Esophagus squamous epithelium (tissue), 5 donors: ENCODE measurements at regions not wholly inside any gene's neighbourhood (a gene's known extent, or its start where the extent isn't known, plus 50 kb on each side); places are given as distances from the start of the nearest gene placed in this dataset.

Experiments used
- DNase-seq: peaks from one replicate; lab custom pipeline; 2025; lab: John Stamatoyannopoulos, UW
- H3K27ac ChIP-seq, 4 donors: fragments of 200-600 bp; sonication (generic); one replicate each; pipeline ENCODE4 v1.5.1; 2016 to 2019; ENCODE audit warnings: mild to moderate bottlenecking in 1 of 4
- H3K27me3 ChIP-seq, 4 donors: fragments of 200-600 bp; sonication (generic); 1 replicate in 3 of 4; 2 replicates in 1 of 4; pipeline versions ENCODE4 v1.5.1 to v1.6.0; 2017 to 2021; ENCODE audit warnings: antibody characterized with exemption in 1 of 4
- H3K36me3 ChIP-seq, 3 donors: fragments of 200-600 bp; sonication (generic); one replicate each; pipeline ENCODE4 v1.5.1; 2016 to 2019
- H3K4me1 ChIP-seq, 3 donors: fragments of 200-600 bp; sonication (generic); one replicate each; pipeline ENCODE4 v1.5.1; 2017 to 2019
- H3K4me3 ChIP-seq, 4 donors: fragments of 200-600 bp; sonication (generic); 1 replicate in 3 of 4; 2 replicates in 1 of 4; pipeline ENCODE4 v1.5.1; 2016 to 2019; ENCODE audit warnings: mild to moderate bottlenecking in 2 of 4, moderate library complexity in 1 of 4
- H3K9me3 ChIP-seq, 3 donors: fragments of 200-600 bp; sonication (generic); one replicate each; pipeline ENCODE4 v1.5.1; 2016 to 2019
- POLR2A ChIP-seq, 4 donors: fragments of 450-650 bp; IDR thresholded peaks; one replicate each; pipeline ENCODE4 v1.6.1; 2017; ENCODE audit warnings: antibody characterized with exemption in 4 of 4, mild to moderate bottlenecking in 4 of 4, moderate library complexity in 3 of 4
- WGBS, 2 donors: methylation state at CpG; one replicate each; pipeline ENCODE4 v1.1.5; 2018; 5-methylcytosine and 5-hydroxymethylcytosine counted together
- intact Hi-C: fragments of 100-400 bp; cut with DNase I; formaldehyde crosslinking; loops from one replicate; pipeline ENCODE4 v1.15.0; 2022
- TF ChIP-seq, protein P1 (sequence below), 6 experiments: fragments of 450-650 bp in 4 of 6; fragments of 200-600 bp in 2 of 6; sonication (generic) in 2 of 6; IDR thresholded peaks; one replicate each; pipeline ENCODE4 v1.5.1; 2016 to 2019; ENCODE audit warnings: antibody characterized with exemption in 6 of 6, mild to moderate bottlenecking in 4 of 6, moderate library complexity in 4 of 6
- donor health status: DM: yes; HTN: yes; CAD: no.

DNA sequence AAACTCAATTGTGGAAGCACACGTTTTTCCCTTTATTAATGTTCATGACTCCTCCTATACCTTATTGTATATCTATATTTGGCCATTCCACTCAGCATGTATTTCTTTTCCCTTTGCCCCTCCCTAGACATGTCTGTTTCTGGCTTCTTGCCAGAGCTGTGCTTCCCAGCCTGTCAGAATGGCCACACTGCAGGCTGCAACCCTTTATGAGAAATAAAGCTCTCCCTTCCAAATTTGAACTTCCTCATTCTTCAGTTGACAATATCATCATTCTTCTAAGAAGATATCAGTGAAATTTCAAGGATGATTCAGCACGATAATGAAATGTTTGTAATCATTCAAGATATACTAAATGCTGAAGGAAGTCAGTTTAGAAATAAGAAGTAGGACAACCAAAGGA lies 107.6 kb upstream of the PRSS3 start:
- no peaks in the 10 kb centered on the region for H3K27me3 ChIP-seq
- TF ChIP-seq, protein P1, sequence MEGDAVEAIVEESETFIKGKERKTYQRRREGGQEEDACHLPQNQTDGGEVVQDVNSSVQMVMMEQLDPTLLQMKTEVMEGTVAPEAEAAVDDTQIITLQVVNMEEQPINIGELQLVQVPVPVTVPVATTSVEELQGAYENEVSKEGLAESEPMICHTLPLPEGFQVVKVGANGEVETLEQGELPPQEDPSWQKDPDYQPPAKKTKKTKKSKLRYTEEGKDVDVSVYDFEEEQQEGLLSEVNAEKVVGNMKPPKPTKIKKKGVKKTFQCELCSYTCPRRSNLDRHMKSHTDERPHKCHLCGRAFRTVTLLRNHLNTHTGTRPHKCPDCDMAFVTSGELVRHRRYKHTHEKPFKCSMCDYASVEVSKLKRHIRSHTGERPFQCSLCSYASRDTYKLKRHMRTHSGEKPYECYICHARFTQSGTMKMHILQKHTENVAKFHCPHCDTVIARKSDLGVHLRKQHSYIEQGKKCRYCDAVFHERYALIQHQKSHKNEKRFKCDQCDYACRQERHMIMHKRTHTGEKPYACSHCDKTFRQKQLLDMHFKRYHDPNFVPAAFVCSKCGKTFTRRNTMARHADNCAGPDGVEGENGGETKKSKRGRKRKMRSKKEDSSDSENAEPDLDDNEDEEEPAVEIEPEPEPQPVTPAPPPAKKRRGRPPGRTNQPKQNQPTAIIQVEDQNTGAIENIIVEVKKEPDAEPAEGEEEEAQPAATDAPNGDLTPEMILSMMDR (IDR thresholded peaks at IDR 0.05) = no peak
- no peak for TF ChIP-seq POLR2A (IDR thresholded peaks at IDR 0.05)
- WGBS, 2 donors = 9 to 11% methylated on average over 2 of the region's 2 CpGs
- H3K4me3 ChIP-seq = no peak overlapping the region
- no peaks in the 10 kb centered on the region for H3K4me1 ChIP-seq
- intact Hi-C loops = no loop called here
- DNase-seq = no peak
- no peaks in the 10 kb centered on the region for H3K9me3 ChIP-seq
- H3K36me3 ChIP-seq = no peaks in the 10 kb centered on the region
- no peak overlapping the region for H3K27ac ChIP-seq

DNA sequence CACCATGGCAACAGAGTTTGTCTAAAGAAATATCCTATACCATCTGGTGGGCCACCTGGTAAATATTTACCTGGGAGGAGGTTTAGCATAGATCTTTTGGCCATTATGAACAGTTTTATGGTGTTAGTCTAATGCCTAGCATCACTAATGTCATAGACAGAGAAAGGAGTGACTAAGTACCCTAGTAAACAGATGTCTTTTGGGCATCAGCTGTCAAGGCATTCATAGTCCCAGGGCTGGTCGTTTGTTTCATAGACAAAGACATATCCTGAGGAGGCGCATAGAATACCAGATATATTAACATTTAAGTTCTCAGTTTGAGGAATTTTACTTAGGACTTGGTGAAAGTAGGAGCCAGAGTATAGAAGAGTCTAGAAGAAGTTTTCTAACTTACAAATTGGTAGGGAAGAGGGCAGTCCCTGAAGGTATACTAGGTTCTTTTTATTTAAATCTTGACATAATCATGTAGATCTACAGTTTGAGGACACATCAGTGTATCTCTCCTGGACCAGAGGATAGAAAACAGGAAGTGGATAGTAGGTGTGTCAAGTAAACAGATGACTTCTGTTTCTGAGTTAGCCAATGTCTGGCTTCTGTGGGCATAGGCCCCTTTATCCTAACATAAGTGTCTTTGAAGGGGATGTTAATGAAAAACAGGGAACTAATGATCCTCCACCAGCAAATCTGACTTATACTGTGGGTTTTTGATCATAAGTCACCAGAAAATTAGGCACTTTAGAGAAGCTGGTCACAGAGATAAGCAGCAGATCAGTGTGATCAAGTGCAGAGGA lies 105.0 kb upstream of the PRSS3 start:
- no peak for TF ChIP-seq POLR2A (IDR thresholded peaks at IDR 0.05)
- TF ChIP-seq, protein P1 (IDR thresholded peaks at IDR 0.05) = no peak
- H3K36me3 ChIP-seq = no peaks in the 10 kb centered on the region
- WGBS, 2 donors = 55 to 79% methylated on average over 2 of the region's 2 CpGs

DNA sequence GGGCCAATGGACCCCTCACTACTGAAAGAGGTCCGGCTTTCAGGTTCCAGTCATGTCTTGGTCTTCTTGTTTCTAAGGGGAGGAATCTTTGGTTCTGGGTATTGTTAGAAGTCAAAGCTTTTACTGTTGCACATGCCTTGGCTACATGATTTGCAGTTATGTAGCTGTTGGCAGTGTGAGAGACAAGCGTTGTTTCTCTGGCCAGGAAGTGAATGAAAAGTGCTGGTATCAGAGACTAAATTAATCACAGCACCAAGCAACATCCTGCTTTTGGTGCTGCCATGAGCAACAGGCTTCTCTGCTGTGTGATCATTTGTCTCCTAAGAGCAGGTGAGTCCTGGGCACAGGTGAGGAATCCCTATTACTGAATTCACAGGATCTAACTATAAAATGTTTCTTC lies 100.1 kb upstream of the PRSS3 start:
- WGBS, 2 donors = 67 to 76% methylated on average over 2 of the region's 2 CpGs

More for the DNA sequence above, 105.0 kb upstream of the PRSS3 start:
- no peak overlapping the region for H3K27ac ChIP-seq
- H3K4me1 ChIP-seq = no peaks in the 10 kb centered on the region
- no peak for DNase-seq
- intact Hi-C loops = no loop called here
- H3K4me3 ChIP-seq = no peak overlapping the region
- H3K27me3 ChIP-seq = no peaks in the 10 kb centered on the region
- no peaks in the 10 kb centered on the region for H3K9me3 ChIP-seq

DNA sequence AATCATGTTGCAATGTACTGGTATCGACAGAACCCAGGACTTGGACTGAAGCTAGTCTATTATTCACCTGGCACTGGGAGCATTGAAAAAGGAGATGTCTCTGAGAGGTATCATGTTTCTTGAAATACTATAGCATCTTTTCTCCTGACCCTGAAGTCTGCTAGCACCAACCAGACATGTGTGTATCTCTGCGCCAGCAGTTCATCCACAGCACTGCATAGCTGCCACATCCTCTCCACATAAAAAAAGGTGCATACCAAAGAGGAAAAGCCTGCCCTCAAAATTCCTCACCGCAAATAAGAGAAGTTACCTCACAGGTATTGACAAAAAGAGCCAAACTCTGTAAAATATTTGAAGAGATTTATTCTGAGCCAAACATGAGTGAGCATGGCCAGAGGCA lies 99.5 kb upstream of the PRSS3 start:
- H3K27ac ChIP-seq = no peak overlapping the region
- H3K4me1 ChIP-seq = no peaks in the 10 kb centered on the region
- WGBS, 2 donors = 84 to 100% methylated on average over 2 to 3 of the region's 3 CpGs
- intact Hi-C loops = no loop called here
- H3K36me3 ChIP-seq = no peaks in the 10 kb centered on the region
- H3K4me3 ChIP-seq = no peak overlapping the region
- no peak for TF ChIP-seq POLR2A (IDR thresholded peaks at IDR 0.05)
- TF ChIP-seq, protein P1 (IDR thresholded peaks at IDR 0.05) = no peak
- H3K27me3 ChIP-seq = no peaks in the 10 kb centered on the region
- no peaks in the 10 kb centered on the region for H3K9me3 ChIP-seq
- no peak for DNase-seq

More for the DNA sequence above, 100.1 kb upstream of the PRSS3 start:
- Histone ChIP-seq H3K36me3 (no peaks in the 10 kb centered on the region), H3K27ac (no peak overlapping the region), H3K9me3 (no peaks in the 10 kb centered on the region), H3K4me1 (no peaks in the 10 kb centered on the region), H3K4me3 (no peak overlapping the region), H3K27me3 (no peaks in the 10 kb centered on the region)
- DNase-seq = no peak
- intact Hi-C loops = no loop called here
- TF ChIP-seq, protein P1 (IDR thresholded peaks at IDR 0.05) = no peak
- no peak for TF ChIP-seq POLR2A (IDR thresholded peaks at IDR 0.05)

DNA sequence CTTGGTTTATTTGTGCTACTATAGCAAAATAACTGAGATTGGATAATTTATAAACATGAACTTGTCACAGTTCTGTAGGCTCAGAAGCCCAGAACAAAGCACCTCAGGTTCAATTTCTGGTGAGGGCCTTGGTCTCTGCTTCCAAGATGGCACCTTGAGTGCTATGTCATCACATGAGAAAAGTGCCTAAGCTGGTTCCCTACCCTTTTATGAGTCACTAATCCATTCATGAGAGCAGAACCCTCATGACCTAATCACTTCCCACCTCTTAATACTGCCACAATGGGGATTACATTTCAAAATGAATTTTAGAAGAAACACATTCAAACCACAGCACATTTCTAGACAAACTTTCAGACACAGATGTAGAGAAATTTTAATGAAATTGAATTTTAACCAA lies 98.2 kb upstream of the PRSS3 start:
- H3K36me3 ChIP-seq = no peaks in the 10 kb centered on the region
- H3K4me1 ChIP-seq = no peaks in the 10 kb centered on the region
- no peaks in the 10 kb centered on the region for H3K9me3 ChIP-seq
- no peak overlapping the region for H3K27ac ChIP-seq
- TF ChIP-seq, protein P1 (IDR thresholded peaks at IDR 0.05) = no peak
- no peak for TF ChIP-seq POLR2A (IDR thresholded peaks at IDR 0.05)
- intact Hi-C loops = no loop called here
- no peaks in the 10 kb centered on the region for H3K27me3 ChIP-seq
- H3K4me3 ChIP-seq = no peak overlapping the region
- no peak for DNase-seq
